ENCODE measurements at regions not wholly inside any gene's neighbourhood (a gene's known extent, or its start where the extent isn't known, plus 50 kb on each side); places are given as distances from the start of the nearest gene placed in this dataset.

DNA sequence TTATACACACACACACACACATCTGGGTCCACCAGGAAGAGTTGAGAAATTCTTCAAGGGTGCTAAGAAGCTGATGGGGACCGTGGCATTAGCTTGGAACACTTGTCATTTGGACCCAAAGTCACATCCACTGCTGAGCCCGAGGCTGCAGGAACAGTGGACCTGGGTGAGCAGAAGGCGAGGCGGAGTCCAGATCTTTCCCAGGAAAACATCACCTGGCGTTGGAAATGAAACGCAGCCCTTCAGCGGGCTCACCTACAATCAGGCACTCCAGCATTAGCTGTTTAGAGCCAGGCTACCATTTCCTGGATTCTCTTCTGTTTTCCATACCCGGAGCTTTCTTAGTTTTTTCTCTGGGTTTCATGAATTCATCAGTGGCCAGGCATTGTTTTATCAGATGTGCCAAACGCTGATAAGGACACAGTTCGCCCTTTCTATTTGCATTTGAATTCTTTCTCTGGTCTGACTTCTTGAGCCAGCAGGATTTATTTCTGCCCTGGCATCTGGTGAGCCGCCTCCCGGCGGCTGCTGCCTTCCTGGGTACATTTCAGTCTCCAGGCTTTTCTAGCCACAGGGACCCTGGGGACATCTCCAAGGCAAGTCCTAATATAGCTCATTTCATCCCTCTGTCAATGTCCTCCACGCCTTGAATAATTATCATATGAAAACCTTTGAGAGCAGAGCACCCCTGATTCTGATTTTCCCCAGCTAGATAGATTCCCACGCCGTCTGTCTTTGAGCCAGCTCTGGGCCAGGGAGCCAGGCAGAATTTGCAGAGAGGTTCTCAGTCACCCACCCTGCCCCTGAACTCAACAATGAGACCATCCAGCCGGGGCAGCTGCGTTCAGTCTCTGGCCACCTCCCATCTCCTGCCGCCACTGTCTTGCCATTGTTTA is 170.9 kb downstream of the TTLL2 start:
- DNase-seq = no peak

GRCh38 chr6:167496707-167497106 is 171.8 kb downstream of the TTLL2 start:
- no peak for DNase-seq

GRCh38 chr6:167497428-167498056 is 172.7 kb downstream of the TTLL2 start:
- no peak for DNase-seq

GRCh38 chr6:167499161-167499660 is 174.3 kb downstream of the TTLL2 start:
- no peak for DNase-seq

DNA sequence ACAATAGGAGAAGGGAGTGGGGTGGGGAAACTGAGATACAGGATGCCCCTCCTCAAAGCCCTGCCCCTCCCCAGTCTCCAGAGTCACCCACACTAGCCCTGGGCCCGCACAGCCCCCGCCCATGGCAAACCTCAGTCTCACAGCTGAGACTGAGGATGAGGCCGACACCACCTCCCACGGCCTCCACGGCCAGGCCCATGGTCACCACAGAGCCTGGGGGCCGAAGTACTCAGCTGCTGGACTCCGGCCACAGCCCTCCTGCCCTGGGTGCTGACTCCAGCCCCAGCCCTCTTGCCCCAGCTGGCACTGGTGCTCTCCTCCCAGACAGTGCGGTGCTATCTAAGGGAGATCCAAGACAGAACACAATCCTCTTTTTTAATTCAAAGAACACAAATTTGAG is 176.1 kb downstream of the TTLL2 start:
- no peak for DNase-seq

DNA sequence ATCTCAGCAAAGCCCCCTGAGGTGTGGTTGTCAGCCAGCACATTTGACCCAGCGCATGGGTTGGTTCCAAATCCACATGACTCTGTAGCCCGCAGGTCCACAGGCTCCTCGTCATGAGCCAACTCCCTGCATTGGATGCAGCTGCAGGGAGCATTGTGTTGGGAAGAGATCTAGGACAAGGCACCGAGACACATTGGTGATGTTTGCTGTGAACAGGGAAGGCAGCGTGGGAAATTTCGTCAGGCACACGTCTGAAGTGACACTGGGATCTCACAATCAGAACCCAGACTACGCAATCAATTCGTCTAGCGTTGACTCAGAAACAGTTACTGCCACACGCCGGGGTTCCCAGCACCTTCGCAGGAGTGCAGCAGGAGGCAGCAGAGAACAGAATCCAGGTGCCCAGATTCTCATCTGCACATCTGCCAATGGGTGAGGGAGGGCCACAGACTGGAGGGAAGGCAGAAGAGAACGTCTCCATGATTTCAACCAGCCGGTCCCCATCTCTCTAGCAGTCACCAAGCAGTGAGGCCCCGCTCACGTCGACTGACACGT is 177.0 kb downstream of the TTLL2 start:
- no peak for DNase-seq

DNA sequence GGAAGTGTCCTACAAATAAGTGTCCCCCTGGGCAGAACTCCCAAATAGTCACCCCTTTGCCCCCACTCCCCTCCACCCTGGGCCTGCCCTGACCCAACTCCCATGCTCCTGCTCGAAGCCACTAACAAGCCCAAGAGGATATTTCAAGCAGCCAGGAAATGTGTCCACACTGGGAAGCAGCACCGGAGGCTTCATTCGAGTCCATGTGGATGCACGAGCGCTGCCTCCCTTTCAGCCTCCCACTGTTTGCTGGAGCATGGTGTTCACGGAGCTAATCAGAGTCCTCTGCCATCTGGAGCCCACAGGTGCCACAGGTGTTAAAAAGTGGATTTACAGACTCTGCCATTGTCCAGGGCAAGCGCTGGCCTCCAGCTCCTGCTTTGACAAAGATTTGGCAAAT is 177.6 kb downstream of the TTLL2 start:
- DNase-seq = no peak

GRCh38 chr6:167504385-167504961 is 179.6 kb downstream of the TTLL2 start:
- DNase-seq = no peak

- no peak for DNase-seq
Observed at GRCh38 chr6:167505199-167505598, 180.3 kb downstream of the TTLL2 start.

GRCh38 chr6:167505782-167506181 is 180.9 kb downstream of the TTLL2 start:
- no peak for DNase-seq

DNA sequence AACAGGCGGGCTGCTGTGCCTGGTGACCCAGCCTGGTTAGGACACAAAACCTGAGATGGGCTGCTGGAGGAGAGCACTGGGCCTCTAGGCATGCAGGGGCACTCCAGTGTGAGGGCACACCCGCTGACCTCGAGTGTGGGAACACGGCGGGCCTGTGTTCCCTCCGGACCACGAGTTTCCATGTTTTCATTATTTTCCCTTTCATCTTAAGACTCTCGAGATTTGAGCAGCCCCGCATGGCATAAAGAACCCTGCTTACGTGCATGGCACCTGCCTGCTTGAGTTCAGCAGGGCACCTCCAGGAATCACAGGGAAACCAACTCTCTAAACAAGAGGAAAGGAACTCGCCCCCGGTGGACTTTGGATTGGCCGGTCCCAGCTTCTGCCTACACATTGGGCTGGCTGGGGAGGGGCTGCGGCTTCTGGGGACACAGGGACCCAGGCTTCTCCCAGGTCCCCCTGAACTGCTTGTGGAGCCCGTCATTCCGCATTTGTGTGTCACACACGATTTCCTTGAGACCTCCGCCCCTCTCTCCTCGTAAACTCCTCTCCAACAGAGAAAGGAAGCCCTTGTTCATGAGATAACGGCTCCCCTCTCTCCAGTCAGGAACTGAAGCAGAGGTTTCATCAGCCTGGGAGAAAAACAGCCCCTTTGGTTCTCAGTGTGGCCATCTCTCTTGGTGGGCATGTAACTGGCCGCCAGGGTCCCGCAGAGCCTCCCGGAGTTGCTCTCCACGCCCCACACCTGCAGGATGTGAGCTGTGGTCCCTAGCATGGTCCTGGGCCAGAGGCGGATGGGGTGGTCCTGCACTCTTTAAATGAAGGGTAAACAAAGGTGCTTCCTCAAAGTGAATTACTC is 181.8 kb downstream of the TTLL2 start:
- DNase-seq = no peak

GRCh38 chr6:167507376-167507945 is 182.6 kb downstream of the TTLL2 start:
- DNase-seq = no peak

DNA sequence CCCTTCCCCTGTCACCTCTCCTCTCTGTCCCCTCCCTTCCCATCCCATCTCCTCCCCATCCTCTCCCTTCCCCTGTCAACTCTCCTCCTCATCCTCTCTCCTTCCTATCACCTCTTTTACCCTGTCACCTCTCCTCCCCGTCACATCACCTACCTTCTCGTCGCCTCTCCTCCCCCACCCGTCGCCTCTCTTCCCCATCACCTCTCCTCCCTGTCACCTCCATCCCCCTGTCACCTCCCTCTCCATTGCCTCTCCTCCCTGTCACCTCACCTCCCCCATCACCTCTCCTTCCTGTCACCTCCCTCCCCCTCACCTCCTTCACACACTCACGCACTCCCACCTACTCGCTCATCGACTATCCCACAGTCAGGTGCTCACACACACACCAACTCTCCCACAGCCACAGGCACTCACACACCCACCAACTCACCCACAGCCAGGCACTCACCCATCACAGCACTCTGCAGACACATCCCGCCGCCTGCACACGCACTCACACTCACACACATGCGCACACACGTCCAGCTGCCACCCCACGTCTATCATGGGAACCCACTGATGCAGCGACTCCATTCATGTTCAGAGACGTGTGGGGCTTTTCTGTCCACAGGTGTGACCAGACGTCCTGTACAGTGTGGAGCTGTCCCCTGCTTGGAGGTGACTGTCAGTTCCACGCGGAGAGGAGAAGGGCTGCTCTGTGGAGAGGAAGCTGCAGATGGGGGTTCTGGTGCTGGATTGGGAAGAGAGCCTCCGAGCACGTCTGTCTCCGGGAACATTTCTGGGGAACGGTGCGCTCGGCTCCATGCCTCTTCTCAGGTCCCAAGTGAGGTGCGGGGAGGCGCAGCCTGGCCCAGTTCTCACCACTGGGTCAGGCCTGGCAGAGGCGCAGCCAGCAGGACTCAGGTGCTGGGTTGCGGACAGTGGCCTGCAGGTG is 184.3 kb downstream of the TTLL2 start:
- no peak for DNase-seq

DNA sequence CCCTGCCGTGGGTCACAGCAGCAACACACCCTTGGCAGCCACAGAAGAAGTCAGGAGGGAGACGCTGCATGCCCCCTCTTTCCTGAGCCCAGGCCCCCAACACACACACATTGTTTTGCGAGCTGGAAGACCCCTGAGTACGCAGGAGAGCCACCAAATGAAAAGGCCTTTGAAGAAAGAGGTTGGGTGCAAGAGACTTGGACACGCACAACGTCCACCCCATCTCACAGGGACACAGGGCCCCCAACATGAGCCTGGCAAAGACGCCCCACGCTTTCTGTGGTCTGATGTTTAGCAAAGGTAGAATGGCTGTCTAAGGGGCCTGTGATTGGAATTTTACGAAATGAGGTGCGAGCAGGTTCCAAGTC is 185.0 kb downstream of the TTLL2 start:
- DNase-seq = no peak

- no peak for DNase-seq
Observed at GRCh38 chr6:167510648-167511047, 185.8 kb downstream of the TTLL2 start.

- DNase-seq = no peak
Observed at GRCh38 chr6:167512696-167513375, 187.9 kb downstream of the TTLL2 start.

DNA sequence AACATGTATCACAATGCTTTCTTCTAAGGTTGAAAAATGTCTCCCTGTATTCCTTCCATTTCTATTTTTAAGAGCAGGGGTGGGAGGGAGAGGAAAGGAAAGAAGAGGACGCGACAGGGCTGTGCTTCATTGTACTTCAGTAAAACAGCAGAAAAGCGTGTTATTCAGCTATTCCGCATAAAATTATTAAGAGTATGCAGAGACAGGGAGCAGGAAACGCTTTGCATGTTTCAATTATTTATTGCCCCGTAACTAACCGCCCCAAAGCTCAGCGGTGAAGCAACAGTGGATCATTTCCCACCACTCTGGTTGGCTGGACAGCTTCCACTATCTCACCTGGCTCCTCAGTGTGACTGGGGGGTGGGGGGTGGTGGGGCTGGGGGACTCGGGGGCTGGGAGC is 188.9 kb downstream of the TTLL2 start:
- DNase-seq = no peak

GRCh38 chr6:167514524-167514923 is 189.6 kb downstream of the TTLL2 start:
- DNase-seq = no peak

GRCh38 chr6:167515873-167516507 is 191.1 kb downstream of the TTLL2 start:
- no peak for DNase-seq
